ENCODE measurements at regions not wholly inside any gene's neighbourhood (a gene's known extent, or its start where the extent isn't known, plus 50 kb on each side); places are given as distances from the start of the nearest gene placed in this dataset.
A peak's percentile ranks its signal among the peaks of the same experiment; 100 is the strongest.

DNA sequence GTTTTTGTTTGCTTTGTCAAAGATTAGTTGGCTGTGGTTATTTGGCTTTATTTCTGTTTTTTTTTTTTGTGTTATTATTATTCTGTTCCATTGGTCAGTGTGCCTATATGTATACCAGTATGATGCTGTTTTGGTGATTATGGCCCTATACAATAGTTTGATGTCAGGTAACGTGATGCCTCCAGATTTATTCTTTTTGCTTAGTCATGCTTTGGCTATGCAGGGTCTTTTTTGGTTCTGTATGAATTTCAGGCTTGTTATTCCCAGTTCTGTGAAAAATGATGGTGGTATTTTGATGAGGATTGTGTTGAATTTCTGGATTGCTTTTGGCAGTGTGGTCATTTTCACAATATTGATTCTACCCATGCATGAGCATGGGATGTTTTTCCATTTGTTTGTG is 312.8 kb downstream of the TAF11L14 start:
- Histone ChIP-seq H3K4me3 (ENCODE audit: low read depth in 2 of 2, low read length in 2 of 2) (no peak overlapping the region), H3K4me1 (ENCODE audit: control insufficient read depth, insufficient read depth, low read length) (peaks cover 5% of the 10 kb centered on the region; the same call in 1 of the 2 replicates), H3K27ac (ENCODE audit: low read length) (no peak overlapping the region), H3K27me3 (ENCODE audit: control insufficient read depth, insufficient read depth, low read length) (no peaks in the 10 kb centered on the region), H3K9me3 (ENCODE audit: control insufficient read depth, insufficient read depth, low read depth, low read length) (no peaks in the 10 kb centered on the region), H3K36me3 (ENCODE audit: control insufficient read depth, insufficient read depth, low read length) (no peaks in the 10 kb centered on the region)
- ChIA-PET CTCF (no interaction called here), POLR2A (no interaction called here)
- in situ Hi-C loops (cut with HindIII; ENCODE audit: low pct_unique_long_range_greater_than_20kb, low sequenced_read_pairs) (no loop called here), intact Hi-C loops (cut with micrococcal nuclease; ENCODE audit: unreplicated experiment) (no loop called here)
- TF ChIP-seq TCF7L2 (IDR thresholded peaks at IDR 0.05; ENCODE audit: low read depth, low read length) (no peak), SIN3A (IDR thresholded peaks at IDR 0.05; ENCODE audit: borderline replicate concordance, insufficient read depth, low read depth, low read length) (no peak), POLR2AphosphoS5 (IDR thresholded peaks at IDR 0.05; ENCODE audit: low read depth, low read length) (no peak)
- TF ChIP-seq, protein P1, sequence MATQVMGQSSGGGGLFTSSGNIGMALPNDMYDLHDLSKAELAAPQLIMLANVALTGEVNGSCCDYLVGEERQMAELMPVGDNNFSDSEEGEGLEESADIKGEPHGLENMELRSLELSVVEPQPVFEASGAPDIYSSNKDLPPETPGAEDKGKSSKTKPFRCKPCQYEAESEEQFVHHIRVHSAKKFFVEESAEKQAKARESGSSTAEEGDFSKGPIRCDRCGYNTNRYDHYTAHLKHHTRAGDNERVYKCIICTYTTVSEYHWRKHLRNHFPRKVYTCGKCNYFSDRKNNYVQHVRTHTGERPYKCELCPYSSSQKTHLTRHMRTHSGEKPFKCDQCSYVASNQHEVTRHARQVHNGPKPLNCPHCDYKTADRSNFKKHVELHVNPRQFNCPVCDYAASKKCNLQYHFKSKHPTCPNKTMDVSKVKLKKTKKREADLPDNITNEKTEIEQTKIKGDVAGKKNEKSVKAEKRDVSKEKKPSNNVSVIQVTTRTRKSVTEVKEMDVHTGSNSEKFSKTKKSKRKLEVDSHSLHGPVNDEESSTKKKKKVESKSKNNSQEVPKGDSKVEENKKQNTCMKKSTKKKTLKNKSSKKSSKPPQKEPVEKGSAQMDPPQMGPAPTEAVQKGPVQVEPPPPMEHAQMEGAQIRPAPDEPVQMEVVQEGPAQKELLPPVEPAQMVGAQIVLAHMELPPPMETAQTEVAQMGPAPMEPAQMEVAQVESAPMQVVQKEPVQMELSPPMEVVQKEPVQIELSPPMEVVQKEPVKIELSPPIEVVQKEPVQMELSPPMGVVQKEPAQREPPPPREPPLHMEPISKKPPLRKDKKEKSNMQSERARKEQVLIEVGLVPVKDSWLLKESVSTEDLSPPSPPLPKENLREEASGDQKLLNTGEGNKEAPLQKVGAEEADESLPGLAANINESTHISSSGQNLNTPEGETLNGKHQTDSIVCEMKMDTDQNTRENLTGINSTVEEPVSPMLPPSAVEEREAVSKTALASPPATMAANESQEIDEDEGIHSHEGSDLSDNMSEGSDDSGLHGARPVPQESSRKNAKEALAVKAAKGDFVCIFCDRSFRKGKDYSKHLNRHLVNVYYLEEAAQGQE (IDR thresholded peaks at IDR 0.05; ENCODE audit: insufficient read depth in 1 of 2, low read depth in 2 of 2, low read length in 1 of 2), result no peak
- TF ChIP-seq, protein P2, sequence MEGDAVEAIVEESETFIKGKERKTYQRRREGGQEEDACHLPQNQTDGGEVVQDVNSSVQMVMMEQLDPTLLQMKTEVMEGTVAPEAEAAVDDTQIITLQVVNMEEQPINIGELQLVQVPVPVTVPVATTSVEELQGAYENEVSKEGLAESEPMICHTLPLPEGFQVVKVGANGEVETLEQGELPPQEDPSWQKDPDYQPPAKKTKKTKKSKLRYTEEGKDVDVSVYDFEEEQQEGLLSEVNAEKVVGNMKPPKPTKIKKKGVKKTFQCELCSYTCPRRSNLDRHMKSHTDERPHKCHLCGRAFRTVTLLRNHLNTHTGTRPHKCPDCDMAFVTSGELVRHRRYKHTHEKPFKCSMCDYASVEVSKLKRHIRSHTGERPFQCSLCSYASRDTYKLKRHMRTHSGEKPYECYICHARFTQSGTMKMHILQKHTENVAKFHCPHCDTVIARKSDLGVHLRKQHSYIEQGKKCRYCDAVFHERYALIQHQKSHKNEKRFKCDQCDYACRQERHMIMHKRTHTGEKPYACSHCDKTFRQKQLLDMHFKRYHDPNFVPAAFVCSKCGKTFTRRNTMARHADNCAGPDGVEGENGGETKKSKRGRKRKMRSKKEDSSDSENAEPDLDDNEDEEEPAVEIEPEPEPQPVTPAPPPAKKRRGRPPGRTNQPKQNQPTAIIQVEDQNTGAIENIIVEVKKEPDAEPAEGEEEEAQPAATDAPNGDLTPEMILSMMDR (IDR thresholded peaks at IDR 0.05), result no peak
- DNase-seq (ENCODE audit: low read depth, low spot score), result no peak
- no peak for ATAC-seq
- BruUV-seq (replicated peaks), result no TSS peak

DNA sequence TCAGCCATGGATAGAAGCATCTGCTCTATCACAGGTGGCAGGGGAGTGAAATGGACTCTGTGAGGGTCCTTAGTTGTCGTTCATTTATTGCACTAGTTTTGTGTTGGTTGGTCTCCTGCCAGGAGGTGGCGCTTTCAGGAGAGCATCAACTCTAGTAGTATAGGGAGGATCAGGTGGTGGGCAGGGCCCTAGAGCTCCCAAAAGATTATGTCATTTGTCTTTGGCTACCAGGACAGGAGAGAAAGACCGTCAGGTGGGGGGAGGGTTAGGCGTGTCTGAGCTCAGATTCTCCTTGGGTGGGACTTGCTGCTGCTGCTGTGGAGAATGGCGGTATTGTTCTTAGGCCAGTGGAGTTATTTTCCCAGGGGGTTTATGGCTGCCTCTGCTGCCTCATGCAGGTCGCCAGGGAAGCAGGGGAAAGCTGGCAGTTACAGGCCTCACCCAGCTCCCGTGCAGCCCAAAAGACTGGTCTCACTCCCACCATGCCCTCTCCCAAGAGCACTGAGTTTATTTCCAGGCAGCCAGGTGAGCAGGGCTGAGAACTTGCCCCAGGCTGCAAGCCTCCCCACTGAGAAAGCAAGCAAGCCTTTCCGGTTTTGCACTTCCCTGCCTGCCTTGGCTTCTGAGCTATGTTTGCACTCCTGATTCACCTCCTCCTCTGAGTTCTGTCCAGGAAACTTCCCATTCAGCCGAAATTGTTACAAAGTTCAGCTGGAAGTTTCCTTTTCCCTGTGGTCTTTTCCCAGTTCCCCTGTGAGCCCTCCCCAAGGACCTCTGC is 317.3 kb downstream of the TAF11L14 start:
- Histone ChIP-seq H3K4me1 (ENCODE audit: control insufficient read depth, insufficient read depth, low read length) (peaks cover 9% of the 10 kb centered on the region; the same call in 1 of the 2 replicates), H3K4me3 (ENCODE audit: low read depth in 2 of 2, low read length in 2 of 2) (peak overlapping the region in 1 of 2 experiments; percentile 29; a peak in 2 of 4 replicates), H3K27me3 (ENCODE audit: control insufficient read depth, insufficient read depth, low read length) (no peaks in the 10 kb centered on the region), H3K36me3 (ENCODE audit: control insufficient read depth, insufficient read depth, low read length) (no peaks in the 10 kb centered on the region), H3K9me3 (ENCODE audit: control insufficient read depth, insufficient read depth, low read depth, low read length) (no peaks in the 10 kb centered on the region), H3K27ac (ENCODE audit: low read length) (peak overlapping the region; percentile 63)
- BruUV-seq (replicated peaks), result no TSS peak
- ChIA-PET POLR2A (no interaction called here), CTCF (no interaction called here)
- intact Hi-C loops (cut with micrococcal nuclease; ENCODE audit: unreplicated experiment) (no loop called here), in situ Hi-C loops (cut with HindIII; ENCODE audit: low pct_unique_long_range_greater_than_20kb, low sequenced_read_pairs) (no loop called here)
- ATAC-seq (peak; percentile 99), DNase-seq (ENCODE audit: low read depth, low spot score) (no peak)
- TF ChIP-seq TCF7L2 (IDR thresholded peaks at IDR 0.05; ENCODE audit: low read depth, low read length) (no peak), SIN3A (IDR thresholded peaks at IDR 0.05; ENCODE audit: borderline replicate concordance, insufficient read depth, low read depth, low read length) (no peak)
- TF ChIP-seq, protein P1 (IDR thresholded peaks at IDR 0.05; ENCODE audit: insufficient read depth in 1 of 2, low read depth in 2 of 2, low read length in 1 of 2), result no peak
- TF ChIP-seq, protein P2 (IDR thresholded peaks at IDR 0.05), result peak; percentile 35; the same call in 1 of the 2 replicates
